ENCODE measurements at regions not wholly inside any gene's neighbourhood (a gene's known extent, or its start where the extent isn't known, plus 50 kb on each side); places are given as distances from the start of the nearest gene placed in this dataset.

DNA sequence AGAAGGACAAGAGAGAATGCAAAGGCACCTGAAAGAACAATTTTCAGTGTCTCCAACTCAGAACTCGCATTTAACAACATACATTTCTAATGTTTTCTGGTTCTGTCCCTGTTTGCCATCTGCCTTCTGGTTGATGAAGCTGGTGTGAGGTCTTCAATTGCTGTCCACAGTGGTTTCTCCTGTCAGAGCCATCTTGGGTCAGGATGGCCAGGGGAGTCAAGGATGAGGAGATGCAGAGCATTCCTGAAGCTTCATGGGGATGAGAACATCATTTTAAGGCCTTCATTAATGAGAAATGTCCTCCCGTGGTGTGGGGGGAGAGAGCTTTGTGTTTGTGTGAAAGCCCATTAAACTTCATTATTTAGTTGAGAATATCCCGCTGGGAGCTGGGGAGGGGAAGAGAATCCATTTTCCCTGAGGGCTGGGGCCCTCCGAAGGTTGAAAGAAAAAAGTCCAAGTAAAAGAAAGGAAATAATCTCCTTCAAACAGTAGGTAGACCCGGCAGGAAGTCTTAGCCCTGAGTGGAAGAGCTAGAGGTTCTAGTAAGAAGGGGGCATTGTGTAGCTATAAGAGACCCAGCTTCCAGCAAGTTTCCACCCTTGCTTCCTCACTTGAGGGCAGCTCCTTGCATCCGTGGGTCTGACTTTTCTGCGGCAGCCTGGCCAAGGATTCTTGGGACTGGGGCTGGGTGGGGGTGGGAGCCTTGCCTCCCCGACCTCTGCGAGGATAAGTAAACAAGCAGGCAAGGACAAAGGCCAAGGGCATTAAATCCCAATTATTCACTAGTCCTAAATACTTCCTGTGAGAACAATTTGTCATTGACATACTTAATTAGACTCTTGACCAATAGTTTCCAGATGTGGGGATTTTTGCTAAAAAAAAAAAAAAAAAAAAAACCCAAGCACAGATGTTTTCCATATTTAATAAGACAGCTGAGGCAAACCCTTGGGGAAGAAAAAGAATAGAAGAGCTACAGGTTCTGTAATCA, 119.2 kb downstream of the MSX2 start:
- H3K9ac ChIP-seq (ENCODE audit: low read length): no peak overlapping the region
- no peaks in the 10 kb centered on the region for H3K9me2 ChIP-seq (replicated peaks; ENCODE audit: insufficient read depth, low read length)
- H4K20me1 ChIP-seq (ENCODE audit: insufficient read depth, low read depth, low read length): no peaks in the 10 kb centered on the region
- no peaks in the 10 kb centered on the region for H3K9me3 ChIP-seq (ENCODE audit: low read length)
- no peak overlapping the region for H3K4me3 ChIP-seq (ENCODE audit: low read length)
- no peak overlapping the region for H3K4me2 ChIP-seq (ENCODE audit: low read depth, low read length, poor library complexity, severe bottlenecking)
- no peak for DNase-seq
- H3K79me2 ChIP-seq (ENCODE audit: low read length): no peaks in the 10 kb centered on the region
- no peaks in the 10 kb centered on the region for H3K36me3 ChIP-seq (ENCODE audit: insufficient read depth, low read length)
- no peaks in the 10 kb centered on the region for H3K4me1 ChIP-seq (ENCODE audit: low read length)
- H3K27ac ChIP-seq (ENCODE audit: low read length): no peak overlapping the region
- no peaks in the 10 kb centered on the region for H3K27me3 ChIP-seq (ENCODE audit: low read length)
- no peak overlapping the region for H2AFZ ChIP-seq (ENCODE audit: low read length)

DNA sequence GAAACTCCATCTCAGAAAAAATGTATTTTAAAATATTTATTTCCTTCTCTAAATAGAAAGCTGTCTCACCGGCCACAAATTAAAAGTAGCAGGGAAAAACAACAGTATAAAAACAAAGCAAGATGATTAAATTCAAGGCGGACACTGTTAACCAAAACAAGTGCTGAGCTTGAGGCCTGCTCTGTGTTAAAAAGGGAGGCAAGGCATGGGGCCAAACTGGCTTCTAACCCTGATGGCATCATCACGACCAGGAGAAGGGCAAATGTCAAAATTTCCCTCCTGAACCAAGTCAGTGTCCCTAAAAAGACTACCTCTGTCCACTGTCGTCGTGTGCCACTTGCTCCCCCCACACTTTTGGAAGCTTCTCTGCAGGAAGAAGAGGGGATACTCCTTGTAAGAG, 116.1 kb downstream of the MSX2 start:
- Histone ChIP-seq H3K27me3 (ENCODE audit: low read length) (no peaks in the 10 kb centered on the region), H3K9me2 (replicated peaks; ENCODE audit: insufficient read depth, low read length) (no peaks in the 10 kb centered on the region), H3K9ac (ENCODE audit: low read length) (no peak overlapping the region), H2AFZ (ENCODE audit: low read length) (no peak overlapping the region), H3K4me1 (ENCODE audit: low read length) (no peaks in the 10 kb centered on the region), H3K9me3 (ENCODE audit: low read length) (no peaks in the 10 kb centered on the region), H3K79me2 (ENCODE audit: low read length) (no peaks in the 10 kb centered on the region), H4K20me1 (ENCODE audit: insufficient read depth, low read depth, low read length) (no peaks in the 10 kb centered on the region), H3K4me2 (ENCODE audit: low read depth, low read length, poor library complexity, severe bottlenecking) (no peak overlapping the region), H3K36me3 (ENCODE audit: insufficient read depth, low read length) (no peaks in the 10 kb centered on the region), H3K4me3 (ENCODE audit: low read length) (no peak overlapping the region), H3K27ac (ENCODE audit: low read length) (no peak overlapping the region)
- DNase-seq: no peak

DNA sequence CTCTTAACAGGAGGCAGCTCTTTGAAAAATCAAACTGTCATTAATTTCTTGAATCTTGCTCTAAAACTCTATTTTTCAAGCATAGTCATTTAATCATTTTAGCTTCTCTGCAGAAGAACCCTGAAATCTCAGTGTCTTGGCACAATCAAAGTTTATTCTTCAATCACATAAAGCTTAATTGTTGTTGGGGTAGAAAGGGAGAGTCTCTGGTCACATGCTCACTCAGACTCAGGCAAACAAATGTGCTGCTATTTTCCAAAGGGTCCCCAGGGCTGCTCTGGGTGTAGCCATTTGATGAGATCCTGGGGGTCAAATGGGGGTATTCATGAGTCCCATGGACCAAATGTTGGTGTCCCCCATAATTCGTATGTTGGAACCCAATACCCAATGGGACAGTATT, 114.8 kb downstream of the MSX2 start:
- Histone ChIP-seq H3K36me3 (ENCODE audit: insufficient read depth, low read length) (no peaks in the 10 kb centered on the region), H3K27me3 (ENCODE audit: low read length) (no peaks in the 10 kb centered on the region), H3K4me3 (ENCODE audit: low read length) (no peak overlapping the region), H3K79me2 (ENCODE audit: low read length) (no peaks in the 10 kb centered on the region), H4K20me1 (ENCODE audit: insufficient read depth, low read depth, low read length) (no peaks in the 10 kb centered on the region), H3K9me2 (replicated peaks; ENCODE audit: insufficient read depth, low read length) (no peaks in the 10 kb centered on the region), H2AFZ (ENCODE audit: low read length) (no peak overlapping the region), H3K4me1 (ENCODE audit: low read length) (no peaks in the 10 kb centered on the region), H3K4me2 (ENCODE audit: low read depth, low read length, poor library complexity, severe bottlenecking) (no peak overlapping the region), H3K9ac (ENCODE audit: low read length) (no peak overlapping the region), H3K27ac (ENCODE audit: low read length) (no peak overlapping the region), H3K9me3 (ENCODE audit: low read length) (no peaks in the 10 kb centered on the region)
- DNase-seq: no peak

DNA sequence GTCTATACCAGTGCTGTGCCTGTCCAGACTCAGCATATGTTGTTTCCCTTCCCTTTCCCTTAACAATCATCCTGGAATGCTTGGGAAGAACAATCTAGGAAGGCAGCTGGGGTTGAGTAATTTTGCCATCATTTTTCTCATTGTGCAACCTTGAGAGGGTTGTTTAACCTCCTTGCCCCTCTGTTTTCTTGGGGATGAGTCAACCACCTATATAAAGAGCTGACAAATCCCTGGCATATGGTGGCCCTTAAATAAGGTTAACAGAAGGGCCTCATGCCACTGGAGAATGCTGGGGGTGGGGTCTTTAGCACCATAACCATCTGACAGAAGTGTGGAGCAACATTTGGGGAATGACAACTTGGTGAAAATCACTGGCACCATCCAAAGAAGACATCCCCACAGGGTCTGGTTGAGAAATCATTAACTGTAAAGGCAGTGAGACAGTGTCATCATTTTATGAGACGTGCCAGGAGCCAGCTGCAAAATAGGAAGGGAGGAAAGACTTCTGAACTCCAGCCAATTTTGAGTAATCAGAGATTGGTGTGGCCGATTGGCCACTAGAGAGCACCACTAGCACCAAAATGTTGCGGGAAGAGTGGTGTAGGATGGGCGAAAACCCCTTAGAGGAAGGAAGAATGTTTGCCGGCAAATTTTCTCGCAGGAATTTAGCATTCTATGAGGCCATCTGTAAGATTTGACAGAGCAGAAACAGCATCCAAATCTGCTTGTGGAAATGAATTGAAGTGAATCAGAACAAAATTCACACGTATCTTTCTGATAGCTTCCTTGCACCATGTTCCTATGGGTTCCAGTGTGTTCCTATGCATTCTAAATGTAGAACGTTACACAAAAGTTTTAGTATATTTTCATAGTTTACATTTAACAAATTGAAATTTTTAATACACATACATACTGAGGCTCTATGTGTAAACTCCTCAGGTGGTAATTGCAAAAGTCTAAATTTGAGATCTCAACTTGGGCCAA, 113.8 kb downstream of the MSX2 start:
- no peak overlapping the region for H3K9ac ChIP-seq (ENCODE audit: low read length)
- no peaks in the 10 kb centered on the region for H3K9me2 ChIP-seq (replicated peaks; ENCODE audit: insufficient read depth, low read length)
- H3K27ac ChIP-seq (ENCODE audit: low read length): no peak overlapping the region
- H3K36me3 ChIP-seq (ENCODE audit: insufficient read depth, low read length): no peaks in the 10 kb centered on the region
- no peaks in the 10 kb centered on the region for H3K27me3 ChIP-seq (ENCODE audit: low read length)
- DNase-seq: no peak
- H3K4me3 ChIP-seq (ENCODE audit: low read length): no peak overlapping the region
- no peaks in the 10 kb centered on the region for H3K4me1 ChIP-seq (ENCODE audit: low read length)
- H3K79me2 ChIP-seq (ENCODE audit: low read length): no peaks in the 10 kb centered on the region
- no peak overlapping the region for H3K4me2 ChIP-seq (ENCODE audit: low read depth, low read length, poor library complexity, severe bottlenecking)
- no peaks in the 10 kb centered on the region for H4K20me1 ChIP-seq (ENCODE audit: insufficient read depth, low read depth, low read length)
- no peak overlapping the region for H2AFZ ChIP-seq (ENCODE audit: low read length)
- no peaks in the 10 kb centered on the region for H3K9me3 ChIP-seq (ENCODE audit: low read length)

DNA sequence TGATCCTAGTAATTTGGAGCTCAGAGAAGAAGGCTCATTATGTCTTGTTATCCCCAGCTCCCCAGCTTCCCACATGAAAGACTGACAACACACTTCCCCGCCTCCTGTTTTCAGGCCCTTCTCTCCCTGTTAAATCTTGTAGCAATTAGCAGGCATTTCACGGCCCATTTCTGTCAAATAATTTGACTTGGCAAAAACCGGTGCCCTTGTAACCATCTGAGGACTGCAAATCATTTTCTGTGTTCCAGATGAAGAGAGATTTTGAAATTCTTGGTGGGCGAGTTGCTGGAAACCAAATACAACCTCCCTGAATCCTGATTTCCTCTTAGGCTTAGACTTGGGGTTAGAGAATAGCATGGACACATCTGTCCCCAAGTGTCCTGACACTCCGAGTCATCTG, 109.7 kb downstream of the MSX2 start:
- no peak overlapping the region for H2AFZ ChIP-seq (ENCODE audit: low read length)
- no peaks in the 10 kb centered on the region for H3K9me2 ChIP-seq (replicated peaks; ENCODE audit: insufficient read depth, low read length)
- no peaks in the 10 kb centered on the region for H3K4me1 ChIP-seq (ENCODE audit: low read length)
- H3K27ac ChIP-seq (ENCODE audit: low read length): no peak overlapping the region
- H3K27me3 ChIP-seq (ENCODE audit: low read length): 0 out of 2 replicates have a peak, but pooled peaks cover 2% of the 10 kb centered on the region
- DNase-seq: no peak
- no peak overlapping the region for H3K4me2 ChIP-seq (ENCODE audit: low read depth, low read length, poor library complexity, severe bottlenecking)
- H3K79me2 ChIP-seq (ENCODE audit: low read length): no peaks in the 10 kb centered on the region
- H3K36me3 ChIP-seq (ENCODE audit: insufficient read depth, low read length): no peaks in the 10 kb centered on the region
- H3K9ac ChIP-seq (ENCODE audit: low read length): no peak overlapping the region
- H3K9me3 ChIP-seq (ENCODE audit: low read length): no peaks in the 10 kb centered on the region
- H4K20me1 ChIP-seq (ENCODE audit: insufficient read depth, low read depth, low read length): no peaks in the 10 kb centered on the region
- no peak overlapping the region for H3K4me3 ChIP-seq (ENCODE audit: low read length)

DNA sequence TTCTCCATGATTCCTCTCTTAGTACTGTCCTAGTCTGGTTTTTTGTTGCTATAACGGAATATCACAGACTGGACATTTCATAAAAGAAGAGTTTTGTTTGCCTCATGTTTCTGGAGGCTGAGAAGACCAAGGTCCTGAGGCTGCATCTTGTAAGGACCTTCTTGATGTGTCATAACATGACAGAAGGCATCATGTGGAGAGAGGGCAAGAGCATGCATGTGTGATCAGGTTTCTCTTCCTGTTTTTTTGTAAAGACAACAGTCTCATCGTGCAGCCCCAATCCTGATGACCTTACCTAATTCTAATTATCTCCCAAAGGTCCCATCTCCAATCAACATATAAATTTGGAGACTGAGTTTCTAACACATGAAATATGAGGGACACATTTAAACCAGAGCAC, 108.4 kb downstream of the MSX2 start:
- H3K4me2 ChIP-seq (ENCODE audit: low read depth, low read length, poor library complexity, severe bottlenecking): no peak overlapping the region
- H3K4me1 ChIP-seq (ENCODE audit: low read length): no peaks in the 10 kb centered on the region
- no peak overlapping the region for H3K27ac ChIP-seq (ENCODE audit: low read length)

DNA sequence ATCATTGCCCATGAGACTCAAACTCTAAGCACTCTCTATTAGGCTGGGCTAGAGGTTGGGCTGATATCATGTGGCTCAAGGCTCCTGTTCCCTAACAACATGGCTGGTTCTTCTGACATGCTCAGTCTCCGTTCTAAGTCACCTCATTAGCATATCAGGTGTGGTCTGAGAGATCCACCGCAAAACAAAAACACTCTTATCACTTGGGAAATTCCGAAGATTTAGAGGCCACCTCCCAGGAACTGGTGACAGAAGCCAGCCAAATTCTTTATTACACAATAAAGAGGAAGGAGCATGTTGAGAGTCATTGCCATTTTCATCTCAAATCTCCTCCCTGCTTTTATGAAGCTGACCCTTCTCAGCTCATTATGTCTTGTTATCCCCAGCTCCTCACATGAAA, 107.6 kb downstream of the MSX2 start:
- H3K4me1 ChIP-seq (ENCODE audit: low read length): no peaks in the 10 kb centered on the region
- H3K9me2 ChIP-seq (replicated peaks; ENCODE audit: insufficient read depth, low read length): no peaks in the 10 kb centered on the region
- H3K27ac ChIP-seq (ENCODE audit: low read length): no peak overlapping the region
- no peak overlapping the region for H3K9ac ChIP-seq (ENCODE audit: low read length)
- H4K20me1 ChIP-seq (ENCODE audit: insufficient read depth, low read depth, low read length): no peaks in the 10 kb centered on the region
- H3K9me3 ChIP-seq (ENCODE audit: low read length): no peaks in the 10 kb centered on the region
- DNase-seq: no peak
- H3K79me2 ChIP-seq (ENCODE audit: low read length): no peaks in the 10 kb centered on the region
- H3K36me3 ChIP-seq (ENCODE audit: insufficient read depth, low read length): no peaks in the 10 kb centered on the region
- H3K27me3 ChIP-seq (ENCODE audit: low read length): 0 out of 2 replicates have a peak, but pooled peaks cover 2% of the 10 kb centered on the region
- H3K4me3 ChIP-seq (ENCODE audit: low read length): no peak overlapping the region
- H3K4me2 ChIP-seq (ENCODE audit: low read depth, low read length, poor library complexity, severe bottlenecking): no peak overlapping the region
- no peak overlapping the region for H2AFZ ChIP-seq (ENCODE audit: low read length)

More for the DNA sequence above, 108.4 kb downstream of the MSX2 start:
- Histone ChIP-seq H3K36me3 (ENCODE audit: insufficient read depth, low read length) (no peaks in the 10 kb centered on the region), H3K9me2 (replicated peaks; ENCODE audit: insufficient read depth, low read length) (no peaks in the 10 kb centered on the region), H3K27me3 (ENCODE audit: low read length) (0 out of 2 replicates have a peak, but pooled peaks cover 2% of the 10 kb centered on the region), H3K79me2 (ENCODE audit: low read length) (no peaks in the 10 kb centered on the region), H4K20me1 (ENCODE audit: insufficient read depth, low read depth, low read length) (no peaks in the 10 kb centered on the region), H2AFZ (ENCODE audit: low read length) (no peak overlapping the region), H3K4me3 (ENCODE audit: low read length) (no peak overlapping the region), H3K9ac (ENCODE audit: low read length) (no peak overlapping the region), H3K9me3 (ENCODE audit: low read length) (no peaks in the 10 kb centered on the region)
- peak; percentile 51 for DNase-seq
